GM12865 (cell line): ENCODE measurements at regions not wholly inside any gene's neighbourhood (a gene's known extent, or its start where the extent isn't known, plus 50 kb on each side); places are given as distances from the start of the nearest gene placed in this dataset.

Source experiments
- DNase-seq: peaks from one replicate; pipeline ENCODE4 v3.0.0; 2010; ENCODE audit warnings: low read depth
- H3K4me3 ChIP-seq: 2 replicates; pipeline ENCODE4 v1.5.1; 2011; ENCODE audit warnings: mild to moderate bottlenecking, low read depth, low read length, control low read depth
- TF ChIP-seq, protein P1 (sequence below): IDR thresholded peaks from 2 replicates; pipeline ENCODE4 v1.5.1; 2011; ENCODE audit warnings: low read length, control low read depth, low read depth, inconsistent platforms; ENCODE audit not compliant: insufficient read depth; ENCODE audit errors: missing control alignments

DNA sequence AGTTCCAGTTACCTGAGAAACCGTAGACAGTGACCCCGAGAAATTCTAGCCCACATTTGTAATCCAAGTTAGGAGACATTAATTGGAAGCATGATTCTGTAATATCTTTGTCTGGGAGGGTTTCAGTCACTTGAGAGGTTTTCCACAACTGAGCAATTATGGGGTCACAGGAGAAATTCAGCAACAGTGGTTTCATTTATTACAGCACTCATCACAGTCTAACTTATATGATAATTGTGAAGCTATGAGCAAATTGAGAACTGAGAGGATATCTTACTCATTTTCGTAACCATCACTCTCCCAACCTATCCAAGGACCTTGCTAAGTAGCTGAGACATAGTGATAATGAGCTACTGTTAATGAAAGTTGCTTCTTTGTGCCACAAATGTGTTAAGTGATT, 328.5 kb upstream of the PPP2R3A start:
- TF ChIP-seq, protein P1, sequence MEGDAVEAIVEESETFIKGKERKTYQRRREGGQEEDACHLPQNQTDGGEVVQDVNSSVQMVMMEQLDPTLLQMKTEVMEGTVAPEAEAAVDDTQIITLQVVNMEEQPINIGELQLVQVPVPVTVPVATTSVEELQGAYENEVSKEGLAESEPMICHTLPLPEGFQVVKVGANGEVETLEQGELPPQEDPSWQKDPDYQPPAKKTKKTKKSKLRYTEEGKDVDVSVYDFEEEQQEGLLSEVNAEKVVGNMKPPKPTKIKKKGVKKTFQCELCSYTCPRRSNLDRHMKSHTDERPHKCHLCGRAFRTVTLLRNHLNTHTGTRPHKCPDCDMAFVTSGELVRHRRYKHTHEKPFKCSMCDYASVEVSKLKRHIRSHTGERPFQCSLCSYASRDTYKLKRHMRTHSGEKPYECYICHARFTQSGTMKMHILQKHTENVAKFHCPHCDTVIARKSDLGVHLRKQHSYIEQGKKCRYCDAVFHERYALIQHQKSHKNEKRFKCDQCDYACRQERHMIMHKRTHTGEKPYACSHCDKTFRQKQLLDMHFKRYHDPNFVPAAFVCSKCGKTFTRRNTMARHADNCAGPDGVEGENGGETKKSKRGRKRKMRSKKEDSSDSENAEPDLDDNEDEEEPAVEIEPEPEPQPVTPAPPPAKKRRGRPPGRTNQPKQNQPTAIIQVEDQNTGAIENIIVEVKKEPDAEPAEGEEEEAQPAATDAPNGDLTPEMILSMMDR, result no peak
- H3K4me3 ChIP-seq, result no peak overlapping the region
- no peak for DNase-seq

DNA sequence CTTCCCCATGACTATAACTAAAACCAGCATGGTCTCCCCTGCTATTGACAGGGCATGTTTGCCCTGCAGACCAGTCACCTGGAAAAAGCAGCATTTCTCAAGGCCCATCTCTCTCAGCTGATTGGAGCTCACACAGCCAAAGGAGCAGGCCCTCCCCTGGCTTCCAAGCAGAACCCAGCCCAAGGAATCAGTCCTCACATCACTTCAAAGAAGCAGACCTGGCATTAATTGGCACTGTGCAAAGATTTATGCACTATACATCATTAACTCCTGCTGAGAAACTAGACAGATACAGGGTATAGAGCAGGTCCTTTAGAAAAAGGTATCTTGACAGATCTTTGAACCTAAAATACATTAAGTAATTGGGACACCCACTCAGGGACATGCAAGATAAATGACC, 323.8 kb upstream of the PPP2R3A start:
- TF ChIP-seq, protein P1, result no peak
- H3K4me3 ChIP-seq, result no peak overlapping the region
- DNase-seq, result no peak

DNA sequence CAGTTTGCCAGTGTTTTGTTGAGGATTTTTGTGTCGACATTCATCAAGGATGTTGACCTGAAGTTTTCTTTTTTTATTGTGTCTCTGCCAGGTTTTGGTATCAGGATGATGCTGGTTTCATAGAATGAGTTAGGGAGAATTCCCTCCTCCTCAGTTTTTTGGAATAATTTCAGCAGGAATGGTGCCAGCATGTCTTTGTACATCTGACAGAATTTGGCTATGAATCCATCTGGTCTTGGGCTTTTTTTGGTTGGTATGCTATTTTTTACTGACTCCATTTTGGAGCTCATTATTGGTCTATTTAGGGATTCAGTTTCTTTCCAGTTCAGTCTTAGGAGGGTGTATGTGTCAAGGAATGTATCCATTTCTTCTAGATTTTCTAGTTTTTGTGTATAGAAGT, 320.0 kb upstream of the PPP2R3A start:
- H3K4me3 ChIP-seq, result no peak overlapping the region
- no peak for DNase-seq
- TF ChIP-seq, protein P1, result no peak

DNA sequence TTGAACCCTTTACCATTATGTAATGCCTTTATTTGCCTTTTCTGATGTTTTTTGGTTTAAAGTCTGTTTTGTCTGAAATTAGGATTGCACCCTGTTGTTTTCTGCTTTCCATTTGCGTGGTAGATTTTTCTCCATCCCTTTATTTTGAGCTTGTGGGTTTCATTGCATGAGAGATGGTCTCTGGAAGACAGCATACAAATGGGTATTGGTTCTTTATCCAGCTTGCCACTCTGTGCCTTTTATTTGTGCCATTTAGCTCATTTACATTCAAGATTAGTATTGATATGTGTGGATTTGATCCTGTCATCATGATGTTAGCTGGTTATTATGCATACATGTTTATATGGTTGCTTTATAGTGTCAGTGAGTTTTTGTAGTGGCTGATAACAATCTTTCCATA, 318.7 kb upstream of the PPP2R3A start:
- no peak for DNase-seq
- TF ChIP-seq, protein P1, result no peak
- H3K4me3 ChIP-seq, result no peak overlapping the region

DNA sequence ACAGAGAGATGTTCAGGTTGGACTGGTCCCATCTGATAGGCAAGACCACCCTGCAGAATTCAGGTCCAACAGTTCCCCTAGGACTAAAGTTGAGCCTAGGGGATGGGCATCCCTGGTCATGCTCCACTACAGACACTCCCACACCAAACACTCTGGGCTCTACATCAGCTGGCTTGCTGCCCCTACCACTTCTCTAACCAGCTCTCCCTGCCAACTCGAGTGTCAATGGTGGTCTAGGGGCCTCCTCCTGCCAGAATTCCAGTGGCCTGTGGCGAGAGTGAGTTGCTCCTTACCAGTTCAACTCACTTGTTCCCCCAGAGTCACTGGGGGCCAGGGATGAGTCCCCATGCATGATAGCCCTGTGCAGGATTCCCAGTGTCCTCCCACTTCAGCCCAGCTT, 316.2 kb upstream of the PPP2R3A start:
- H3K4me3 ChIP-seq, result no peak overlapping the region
- no peak for DNase-seq
- TF ChIP-seq, protein P1, result no peak

DNA sequence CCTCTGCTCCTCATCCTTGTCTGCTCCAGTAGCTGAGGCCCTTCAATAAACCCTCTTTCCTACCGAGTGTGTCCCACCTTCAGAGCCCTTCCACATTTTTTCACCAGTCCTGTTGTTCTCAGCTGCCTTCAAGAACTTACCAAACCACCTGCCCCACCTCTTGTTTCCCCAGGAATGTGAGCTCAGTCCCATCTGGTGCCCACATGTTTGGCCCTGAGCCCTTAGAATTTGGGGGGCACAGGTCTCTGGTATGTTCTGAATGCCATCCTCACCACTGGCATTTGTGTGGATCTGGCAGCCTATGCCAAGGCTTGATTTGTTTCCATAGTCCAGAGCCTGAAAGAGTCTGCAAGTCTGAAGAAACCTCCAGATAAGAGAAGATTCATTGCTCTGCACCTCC, 315.2 kb upstream of the PPP2R3A start:
- TF ChIP-seq, protein P1, result no peak
- DNase-seq, result no peak

DNA sequence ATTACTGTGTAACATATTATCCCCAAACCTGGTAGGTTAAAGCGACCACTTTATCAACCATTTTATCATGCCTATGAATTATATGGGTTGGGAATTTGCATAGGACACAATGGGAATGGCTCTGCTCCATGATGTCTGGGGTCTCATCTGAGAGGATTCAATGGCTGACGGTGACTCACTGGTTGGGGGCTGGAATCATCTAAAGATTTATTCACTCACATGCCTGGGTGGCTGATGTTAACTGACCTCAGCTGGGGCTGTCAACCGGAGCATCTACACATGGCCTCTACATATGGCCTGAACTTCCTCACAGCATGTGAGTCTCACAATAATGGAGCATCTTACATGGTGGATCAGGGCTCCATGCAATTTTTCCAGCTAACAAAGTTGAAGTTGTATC, 313.1 kb upstream of the PPP2R3A start:
- no peak for DNase-seq
- TF ChIP-seq, protein P1, result no peak
- H3K4me3 ChIP-seq, result no peak overlapping the region

More for the DNA sequence above, 315.2 kb upstream of the PPP2R3A start:
- no peak overlapping the region for H3K4me3 ChIP-seq
